ENCODE measurements at regions not wholly inside any gene's neighbourhood (a gene's known extent, or its start where the extent isn't known, plus 50 kb on each side); places are given as distances from the start of the nearest gene placed in this dataset.

DNA sequence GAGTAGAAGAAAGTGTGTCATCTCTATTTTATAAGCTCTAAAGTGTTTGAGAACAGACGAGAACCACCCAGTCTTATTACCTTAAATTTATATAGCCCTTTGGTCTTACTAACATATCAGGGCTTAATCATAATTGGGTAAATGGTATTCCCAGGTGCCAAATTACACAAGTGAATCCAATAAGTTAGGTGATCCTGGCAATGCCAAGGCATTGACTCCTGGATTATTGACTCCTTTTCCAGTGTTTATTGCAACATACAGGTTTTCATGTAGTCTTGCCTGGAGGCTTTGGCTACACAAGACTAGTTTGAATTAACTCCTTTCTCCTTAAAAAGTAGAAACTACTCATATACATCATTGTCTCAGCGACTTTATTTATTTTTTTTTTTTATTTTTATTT, 59.7 kb upstream of the MAPRE2 start:
- H3K36me3 ChIP-seq, result no peaks in the 10 kb centered on the region
- H3K27ac ChIP-seq, result no peak overlapping the region
- no peaks in the 10 kb centered on the region for H3K9me3 ChIP-seq
- TF ChIP-seq, protein P1, sequence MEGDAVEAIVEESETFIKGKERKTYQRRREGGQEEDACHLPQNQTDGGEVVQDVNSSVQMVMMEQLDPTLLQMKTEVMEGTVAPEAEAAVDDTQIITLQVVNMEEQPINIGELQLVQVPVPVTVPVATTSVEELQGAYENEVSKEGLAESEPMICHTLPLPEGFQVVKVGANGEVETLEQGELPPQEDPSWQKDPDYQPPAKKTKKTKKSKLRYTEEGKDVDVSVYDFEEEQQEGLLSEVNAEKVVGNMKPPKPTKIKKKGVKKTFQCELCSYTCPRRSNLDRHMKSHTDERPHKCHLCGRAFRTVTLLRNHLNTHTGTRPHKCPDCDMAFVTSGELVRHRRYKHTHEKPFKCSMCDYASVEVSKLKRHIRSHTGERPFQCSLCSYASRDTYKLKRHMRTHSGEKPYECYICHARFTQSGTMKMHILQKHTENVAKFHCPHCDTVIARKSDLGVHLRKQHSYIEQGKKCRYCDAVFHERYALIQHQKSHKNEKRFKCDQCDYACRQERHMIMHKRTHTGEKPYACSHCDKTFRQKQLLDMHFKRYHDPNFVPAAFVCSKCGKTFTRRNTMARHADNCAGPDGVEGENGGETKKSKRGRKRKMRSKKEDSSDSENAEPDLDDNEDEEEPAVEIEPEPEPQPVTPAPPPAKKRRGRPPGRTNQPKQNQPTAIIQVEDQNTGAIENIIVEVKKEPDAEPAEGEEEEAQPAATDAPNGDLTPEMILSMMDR (IDR thresholded peaks at IDR 0.05), result no peak
- peaks cover 0 to 10% of the 10 kb centered on the region in 2 donors for H3K27me3 ChIP-seq
- H3K4me1 ChIP-seq, result peaks cover 0 to 33% of the 10 kb centered on the region in 2 donors
- DNase-seq (no peak), ATAC-seq (no peak)
- intact Hi-C loops (cut with DNase I), result no loop called here
- H3K4me3 ChIP-seq, result no peak overlapping the region

DNA sequence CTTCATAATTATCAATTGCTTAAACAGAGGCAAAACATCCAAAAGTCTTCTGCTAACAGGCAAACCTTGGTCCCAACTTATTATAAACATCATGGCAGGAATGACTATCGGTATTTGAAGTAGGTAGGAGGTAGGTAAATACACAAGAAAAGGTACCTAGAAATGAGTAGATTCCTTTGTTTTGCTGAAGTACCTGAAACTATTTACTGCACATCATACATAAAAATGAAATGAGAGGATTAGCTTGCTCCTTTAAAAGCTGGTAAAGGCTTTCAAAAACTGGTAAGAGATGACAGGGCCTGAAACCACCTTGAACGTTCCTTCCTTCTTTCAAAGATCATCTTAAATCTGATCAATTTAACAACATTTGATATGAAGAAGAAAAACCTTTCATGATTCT, 55.2 kb upstream of the MAPRE2 start:
- intact Hi-C loops (cut with DNase I), result no loop called here
- no peak for ATAC-seq
- TF ChIP-seq, protein P1 (IDR thresholded peaks at IDR 0.05), result no peak

DNA sequence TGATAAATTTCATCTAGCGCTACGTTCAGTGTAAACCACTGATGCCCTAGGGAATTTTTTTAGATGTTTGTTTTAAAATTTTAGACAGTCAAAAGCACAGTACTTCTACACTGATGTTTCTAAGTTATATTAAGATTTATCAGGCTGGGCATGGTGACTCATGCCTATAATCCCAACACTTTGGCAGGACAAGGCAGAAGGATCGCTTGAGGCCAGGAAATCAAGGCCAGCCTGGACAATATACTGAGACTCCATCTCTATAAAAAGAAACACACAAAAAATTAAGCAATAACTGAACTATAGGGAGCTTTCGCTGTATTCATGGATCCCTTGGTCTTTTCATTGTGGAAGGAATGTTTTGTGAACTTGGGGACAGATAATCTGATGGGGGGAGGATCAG, 50.6 kb upstream of the MAPRE2 start:
- peaks cover 0 to 9% of the 10 kb centered on the region in 2 donors for H3K4me1 ChIP-seq
- intact Hi-C loops (cut with DNase I), result no loop called here
- ATAC-seq, result no peak

More for the DNA sequence above, 55.2 kb upstream of the MAPRE2 start:
- Histone ChIP-seq H3K4me1 (peaks cover 0 to 9% of the 10 kb centered on the region in 2 donors), H3K9me3 (no peaks in the 10 kb centered on the region), H3K27me3 (no peaks in the 10 kb centered on the region), H3K4me3 (no peak overlapping the region), H3K36me3 (no peaks in the 10 kb centered on the region), H3K27ac (no peak overlapping the region)
- DNase-seq, result no peak

DNA sequence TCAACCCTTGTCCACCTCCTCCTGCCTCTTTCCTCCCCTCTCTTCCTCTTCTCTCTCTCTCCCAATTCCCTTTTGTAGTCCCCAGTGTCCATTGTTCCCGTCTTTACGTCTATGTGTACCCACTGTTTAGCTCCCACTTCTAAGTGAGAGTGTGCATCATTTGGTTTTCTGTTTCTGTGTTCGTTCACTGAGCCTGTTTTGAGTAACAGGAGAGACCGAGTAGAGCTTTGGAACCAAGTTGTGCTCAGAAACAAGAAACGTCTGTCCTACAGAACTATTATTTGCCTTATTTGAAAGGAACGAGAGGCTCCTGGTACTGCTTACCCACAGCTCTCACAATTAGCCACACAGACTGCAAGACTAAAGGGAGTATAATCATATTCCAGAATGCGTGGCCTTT, 50.1 kb upstream of the MAPRE2 start:
- H3K4me3 ChIP-seq, result no peak overlapping the region
- intact Hi-C loops (cut with DNase I), result no loop called here
- H3K4me1 ChIP-seq, result peaks cover 0 to 9% of the 10 kb centered on the region in 2 donors
- no peaks in the 10 kb centered on the region for H3K36me3 ChIP-seq
- no peaks in the 10 kb centered on the region for H3K27me3 ChIP-seq
- no peaks in the 10 kb centered on the region for H3K9me3 ChIP-seq
- TF ChIP-seq, protein P1 (IDR thresholded peaks at IDR 0.05), result no peak
- ATAC-seq (no peak), DNase-seq (no peak)
- H3K27ac ChIP-seq, result no peak overlapping the region

More for the DNA sequence above, 50.6 kb upstream of the MAPRE2 start:
- Histone ChIP-seq H3K4me3 (no peak overlapping the region), H3K27ac (no peak overlapping the region), H3K36me3 (no peaks in the 10 kb centered on the region), H3K27me3 (no peaks in the 10 kb centered on the region), H3K9me3 (no peaks in the 10 kb centered on the region)
- no peak for DNase-seq
- TF ChIP-seq, protein P1 (IDR thresholded peaks at IDR 0.05), result no peak
